NCI-H69 (cell line): ENCODE measurements at regions not wholly inside any gene's neighbourhood (a gene's known extent, or its start where the extent isn't known, plus 50 kb on each side); places are given as distances from the start of the nearest gene placed in this dataset.

Source experiments
- DNase-seq: peaks from one replicate; lab custom pipeline; 2025; lab: John Stamatoyannopoulos, UW

DNA sequence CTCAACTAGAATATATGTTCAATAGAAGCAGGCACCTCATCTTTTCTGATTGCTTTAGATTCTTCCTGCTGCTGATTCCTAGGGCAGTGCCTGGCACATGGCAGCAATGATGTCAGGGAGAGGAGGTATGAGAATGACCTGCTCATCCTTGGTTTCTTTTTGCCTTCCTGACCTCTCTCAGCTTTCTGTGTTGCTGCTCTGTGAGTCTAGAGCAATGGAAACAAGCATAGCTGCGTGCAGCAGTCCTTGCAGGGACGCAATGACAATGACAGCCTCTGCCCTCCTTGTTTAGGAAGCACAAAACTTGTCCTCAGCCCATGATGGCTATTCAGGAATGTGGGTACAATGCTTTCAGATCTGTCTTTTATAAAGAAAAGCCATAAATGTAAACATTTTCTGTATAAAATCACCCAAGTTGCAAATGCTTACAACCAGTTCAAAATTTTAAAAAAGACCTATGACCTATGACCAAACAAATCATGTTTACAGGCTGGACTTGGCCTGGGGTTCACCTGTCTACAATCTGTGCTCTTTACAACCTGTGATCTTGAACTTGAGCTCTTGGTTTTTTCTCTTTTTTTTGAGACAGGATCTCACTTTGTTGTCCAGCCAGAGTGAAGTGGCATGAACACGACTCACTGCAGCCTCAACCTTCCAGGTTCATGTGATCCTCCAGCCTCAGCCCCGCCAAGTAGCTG is 549.4 kb upstream of the ATP2B1 start:
- no peak for DNase-seq

DNA sequence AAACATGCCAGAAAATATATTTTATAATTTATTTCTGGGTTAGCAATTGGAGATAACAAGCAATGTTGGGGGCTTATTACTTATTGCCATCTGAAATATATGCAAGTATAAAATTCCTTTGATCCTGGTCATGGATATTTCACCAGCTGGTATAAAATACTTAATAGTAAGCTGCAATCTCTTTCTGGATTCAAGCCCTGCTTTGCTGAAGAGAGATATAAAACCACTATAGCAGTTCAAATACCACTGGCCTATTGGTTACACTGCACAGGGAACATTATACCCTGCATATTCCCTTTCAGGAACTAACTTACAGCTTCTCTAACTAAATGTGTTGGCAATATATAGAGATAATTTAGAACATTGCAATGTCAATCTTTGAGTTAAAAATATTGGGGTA is 546.2 kb upstream of the ATP2B1 start:
- DNase-seq = no peak

DNA sequence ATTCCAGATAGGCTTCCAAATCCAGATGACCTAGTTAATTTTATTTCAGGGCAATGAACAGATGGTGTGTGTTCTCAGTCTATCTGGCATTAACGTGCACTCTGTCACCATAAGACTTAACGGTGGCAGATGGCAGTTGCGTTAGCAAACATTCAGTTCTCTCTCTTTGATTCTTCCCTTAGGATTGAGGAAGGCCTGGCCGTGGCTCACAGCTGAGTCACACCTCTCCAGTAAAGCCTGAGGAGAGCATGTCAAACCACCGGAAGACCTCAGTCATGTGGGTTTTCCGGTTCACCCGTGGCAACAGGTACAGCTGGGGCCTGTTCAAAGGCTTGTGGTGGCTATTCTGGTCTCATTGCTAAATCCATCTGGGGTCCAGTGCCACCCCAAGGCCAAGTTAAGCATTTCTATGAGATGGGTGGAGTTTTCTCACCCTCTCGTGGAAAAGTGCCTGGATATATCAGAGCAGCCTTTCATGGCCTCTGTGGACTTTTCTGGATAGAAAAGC is 545.1 kb upstream of the ATP2B1 start:
- DNase-seq = peak; percentile 97

DNA sequence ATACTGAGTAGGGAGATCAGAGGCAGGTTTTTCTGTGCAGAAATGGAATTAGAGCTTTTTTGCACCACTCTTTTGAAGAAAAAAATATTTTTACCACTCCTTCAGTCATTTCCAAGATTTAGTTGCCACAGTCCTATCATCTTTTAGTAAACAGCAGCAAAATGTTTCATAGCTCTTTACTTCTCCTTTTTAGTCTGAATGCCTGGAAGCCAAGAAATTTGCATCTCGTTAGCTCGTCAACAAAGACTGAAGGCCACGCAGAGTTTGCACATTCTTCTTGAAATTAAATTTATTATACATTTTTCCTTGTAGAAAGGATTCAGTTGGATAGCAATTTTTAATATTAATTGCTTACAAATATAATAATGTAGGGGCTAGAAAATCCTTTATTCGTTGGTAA is 544.5 kb upstream of the ATP2B1 start:
- DNase-seq = peak; percentile 34

DNA sequence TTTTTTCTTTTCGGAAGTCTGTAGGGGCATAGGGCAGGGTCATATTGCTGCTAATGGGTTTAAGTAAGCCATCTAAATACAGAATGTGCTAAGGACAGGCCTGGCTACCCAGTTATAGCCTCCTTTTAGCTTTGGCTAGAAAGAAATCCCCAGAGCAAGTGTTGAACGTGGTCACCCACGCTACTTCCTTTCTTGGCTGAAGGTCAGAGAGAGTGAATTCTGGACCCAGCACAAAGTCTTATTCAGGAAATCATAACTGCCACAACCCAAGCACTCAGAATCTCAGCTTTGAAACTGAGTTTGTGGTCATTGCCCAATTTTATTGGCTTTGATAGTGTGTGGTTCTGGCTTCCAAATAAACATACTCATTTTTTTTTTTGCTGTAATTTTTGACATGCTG is 542.1 kb upstream of the ATP2B1 start:
- DNase-seq = no peak

DNA sequence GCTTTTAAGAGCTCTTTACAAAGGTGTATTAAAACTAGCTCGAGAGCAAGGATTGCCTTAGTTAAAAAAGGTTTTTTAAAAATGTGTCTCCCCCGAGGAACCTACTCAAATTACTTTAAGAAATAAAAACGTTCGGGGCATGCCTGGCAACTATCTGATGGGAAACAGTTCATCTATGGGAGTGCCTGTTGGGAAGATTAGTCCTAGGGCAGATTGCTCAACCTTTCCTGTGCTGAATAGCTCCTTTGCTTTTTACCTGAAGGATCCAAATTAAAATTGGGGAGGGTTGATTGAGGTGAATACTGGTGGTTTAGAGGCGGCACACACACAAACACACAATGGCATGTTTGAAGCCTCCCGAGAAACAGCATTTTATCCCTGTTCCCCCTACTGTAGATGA is 541.4 kb upstream of the ATP2B1 start:
- no peak for DNase-seq

DNA sequence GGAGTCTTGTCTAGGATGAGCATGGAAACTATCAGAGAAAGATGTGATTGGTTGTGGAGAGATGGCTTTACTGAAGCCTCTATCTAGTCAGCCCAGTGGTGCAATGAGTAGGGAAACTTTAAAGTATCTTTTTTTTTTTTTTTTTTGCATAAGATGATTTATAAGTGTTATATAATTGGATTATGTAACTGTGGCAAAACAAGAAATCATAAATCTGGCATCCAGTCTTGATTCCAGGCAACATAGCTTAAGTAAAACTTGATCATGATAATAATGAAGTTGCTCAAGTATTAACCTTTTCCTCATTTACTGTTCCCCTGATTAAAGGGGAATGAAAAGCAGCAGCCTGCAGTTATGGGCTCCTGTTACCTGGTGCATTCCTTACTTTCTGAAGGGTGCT is 538.0 kb upstream of the ATP2B1 start:
- DNase-seq = no peak

DNA sequence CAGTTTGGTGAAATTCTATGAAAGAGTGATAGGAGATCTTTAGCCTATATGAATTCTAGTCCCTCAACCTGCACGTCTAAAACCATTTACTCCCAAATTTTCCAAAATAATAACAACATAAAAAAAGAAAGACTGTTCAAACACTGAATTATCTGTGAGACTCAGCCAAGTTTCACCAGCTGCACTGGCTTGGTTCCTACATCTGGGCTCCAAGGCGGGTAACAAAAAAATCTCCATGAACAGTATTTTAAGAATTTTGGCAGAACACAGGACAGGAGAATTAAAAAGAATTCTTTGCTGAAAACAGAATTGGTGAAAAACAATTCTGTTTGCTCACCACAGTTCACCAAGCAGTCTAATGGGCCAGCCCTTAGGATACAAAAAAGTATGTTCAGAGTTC is 536.8 kb upstream of the ATP2B1 start:
- DNase-seq = no peak

DNA sequence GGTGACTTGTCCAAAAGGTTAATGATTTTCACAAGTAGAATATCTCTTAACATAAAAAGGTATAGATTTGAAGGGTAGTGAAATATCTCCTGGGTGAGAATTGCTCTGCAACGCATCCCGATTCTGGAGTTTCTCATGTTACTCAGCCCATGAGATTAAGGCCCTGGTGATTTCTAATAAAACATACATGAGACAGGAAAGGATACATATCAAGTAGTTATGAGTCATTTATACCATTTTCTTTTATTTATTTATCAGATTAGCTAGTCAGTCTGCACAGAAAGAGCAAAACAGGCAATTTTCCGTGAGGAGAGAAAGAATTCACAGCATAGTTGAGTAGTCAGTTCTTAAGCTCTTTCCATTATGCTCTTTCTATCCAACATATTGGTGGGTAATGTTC is 535.6 kb upstream of the ATP2B1 start:
- no peak for DNase-seq

DNA sequence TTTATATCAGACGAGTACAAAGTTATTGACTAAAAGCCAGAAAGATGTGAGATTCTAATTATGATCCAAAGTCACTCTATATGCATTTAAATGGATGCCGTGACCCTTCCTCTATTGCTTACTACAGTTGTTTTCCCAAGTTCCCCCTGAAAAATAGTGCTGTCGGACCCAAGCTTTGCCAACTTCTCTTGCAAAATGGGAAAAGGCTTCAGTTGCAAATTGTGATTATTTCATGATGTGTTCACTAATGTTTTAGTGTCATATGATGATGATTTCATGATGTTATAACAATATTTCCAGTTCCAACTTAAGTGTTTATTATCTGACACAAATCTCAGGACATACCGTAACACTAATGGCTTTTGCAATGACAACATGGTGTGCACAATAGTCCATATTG is 534.6 kb upstream of the ATP2B1 start:
- no peak for DNase-seq

DNA sequence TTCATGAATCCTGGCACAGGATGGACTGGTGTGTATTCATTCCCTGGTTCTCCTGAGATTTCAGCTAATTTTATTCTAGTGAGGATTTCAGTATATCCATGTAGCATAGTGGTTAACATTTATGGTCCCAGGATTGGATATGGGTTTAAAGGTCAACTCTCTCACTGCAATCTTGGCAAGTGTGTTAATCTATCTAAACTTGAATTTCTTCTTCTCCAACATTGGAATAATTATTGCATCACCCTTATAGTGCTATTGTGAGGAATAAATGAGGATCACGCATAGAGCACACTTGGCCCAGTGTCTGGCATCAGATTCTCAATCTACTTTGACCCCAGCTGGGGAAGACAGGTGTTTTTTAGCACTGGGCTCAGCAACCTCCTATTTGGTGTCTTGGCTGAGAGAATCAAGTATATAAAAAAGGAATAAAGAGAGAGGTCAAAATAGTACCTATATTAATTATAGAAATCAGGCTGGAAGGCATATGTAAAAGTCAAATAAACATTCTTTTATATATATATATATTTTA is 531.2 kb upstream of the ATP2B1 start:
- no peak for DNase-seq

DNA sequence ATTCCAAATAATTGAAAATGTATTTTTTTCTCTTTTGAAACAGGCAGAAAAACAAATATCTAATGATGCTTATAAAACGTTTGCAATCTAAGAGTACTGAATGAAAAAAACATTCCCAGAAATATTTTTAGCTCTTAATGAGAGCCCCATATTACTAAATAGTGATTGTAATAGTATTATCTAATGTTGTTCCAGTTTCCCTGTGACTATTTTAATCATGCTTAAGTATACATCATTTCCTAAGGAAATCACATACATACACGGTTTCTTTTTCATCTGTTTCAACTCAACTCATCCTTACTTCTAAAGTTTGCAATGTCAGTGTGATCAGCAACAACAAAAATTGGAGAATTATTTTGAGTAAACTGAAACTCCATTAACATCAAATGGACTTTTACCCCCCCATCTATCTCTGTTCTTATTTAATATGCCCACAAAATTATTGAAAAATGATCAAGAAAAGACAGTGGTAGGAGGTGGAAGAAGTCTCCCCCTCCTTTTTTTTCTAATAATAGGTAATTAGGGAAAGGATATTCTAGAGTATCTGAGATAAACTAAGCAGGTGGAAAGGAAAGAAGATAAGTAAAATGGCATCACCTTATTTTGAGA is 530.1 kb upstream of the ATP2B1 start:
- DNase-seq = no peak

DNA sequence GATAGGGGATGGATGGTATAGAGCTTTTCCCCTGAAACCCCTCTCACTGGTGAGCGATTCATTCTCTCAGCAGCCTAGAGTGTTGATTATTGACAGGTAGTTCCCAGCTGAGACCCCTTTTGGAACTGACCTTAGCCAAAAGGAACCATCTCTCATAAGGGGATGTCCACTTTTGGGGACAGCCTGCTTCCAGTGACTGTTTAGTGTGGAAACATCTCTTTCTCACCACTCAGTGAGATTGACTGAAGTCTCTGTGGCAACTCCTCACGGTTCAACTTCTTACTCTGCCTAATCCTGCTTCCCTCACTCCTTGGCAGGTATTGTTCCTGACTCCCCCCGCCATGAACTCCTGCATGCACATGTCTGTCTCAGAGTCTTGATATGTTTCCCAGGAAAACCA is 529.2 kb upstream of the ATP2B1 start:
- no peak for DNase-seq

DNA sequence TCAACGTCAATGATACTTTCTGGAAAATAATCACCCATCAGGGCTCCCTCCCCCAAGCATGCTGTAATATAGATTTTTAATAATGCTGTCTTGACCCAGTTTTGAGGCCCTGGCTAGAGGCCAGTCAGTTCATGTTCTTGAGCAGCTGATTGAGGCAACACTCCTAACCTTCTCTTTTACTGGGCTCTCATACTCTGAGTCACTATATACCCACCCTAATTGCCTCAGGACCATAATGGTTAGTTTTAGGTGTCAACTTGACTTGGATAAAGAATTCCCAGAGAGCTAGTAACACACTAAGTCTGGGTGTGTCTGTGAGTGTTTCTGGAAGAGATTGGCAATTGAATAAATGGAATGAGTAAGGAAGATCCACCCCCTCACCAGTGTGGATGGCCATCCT is 527.0 kb upstream of the ATP2B1 start:
- peak; percentile 13 for DNase-seq

DNA sequence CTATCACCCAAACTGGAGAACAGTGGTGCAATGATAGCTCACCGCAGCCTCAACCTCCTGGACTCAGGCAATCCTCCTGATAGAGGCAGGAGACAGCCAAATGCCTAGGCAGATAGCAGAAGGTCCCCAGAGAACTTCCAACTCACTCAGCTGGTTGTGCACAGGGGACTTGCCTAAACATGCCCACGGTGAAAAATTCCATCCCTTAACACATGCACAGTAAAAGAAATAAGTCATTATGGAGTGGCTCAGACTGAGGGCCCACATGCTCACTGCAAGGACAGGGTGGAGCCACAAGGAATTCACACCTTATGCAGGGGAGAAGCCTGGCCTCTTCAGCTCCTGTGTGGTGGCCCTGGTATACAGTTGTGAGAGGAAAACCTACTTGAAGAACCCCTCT is 525.8 kb upstream of the ATP2B1 start:
- DNase-seq = peak; percentile 57

DNA sequence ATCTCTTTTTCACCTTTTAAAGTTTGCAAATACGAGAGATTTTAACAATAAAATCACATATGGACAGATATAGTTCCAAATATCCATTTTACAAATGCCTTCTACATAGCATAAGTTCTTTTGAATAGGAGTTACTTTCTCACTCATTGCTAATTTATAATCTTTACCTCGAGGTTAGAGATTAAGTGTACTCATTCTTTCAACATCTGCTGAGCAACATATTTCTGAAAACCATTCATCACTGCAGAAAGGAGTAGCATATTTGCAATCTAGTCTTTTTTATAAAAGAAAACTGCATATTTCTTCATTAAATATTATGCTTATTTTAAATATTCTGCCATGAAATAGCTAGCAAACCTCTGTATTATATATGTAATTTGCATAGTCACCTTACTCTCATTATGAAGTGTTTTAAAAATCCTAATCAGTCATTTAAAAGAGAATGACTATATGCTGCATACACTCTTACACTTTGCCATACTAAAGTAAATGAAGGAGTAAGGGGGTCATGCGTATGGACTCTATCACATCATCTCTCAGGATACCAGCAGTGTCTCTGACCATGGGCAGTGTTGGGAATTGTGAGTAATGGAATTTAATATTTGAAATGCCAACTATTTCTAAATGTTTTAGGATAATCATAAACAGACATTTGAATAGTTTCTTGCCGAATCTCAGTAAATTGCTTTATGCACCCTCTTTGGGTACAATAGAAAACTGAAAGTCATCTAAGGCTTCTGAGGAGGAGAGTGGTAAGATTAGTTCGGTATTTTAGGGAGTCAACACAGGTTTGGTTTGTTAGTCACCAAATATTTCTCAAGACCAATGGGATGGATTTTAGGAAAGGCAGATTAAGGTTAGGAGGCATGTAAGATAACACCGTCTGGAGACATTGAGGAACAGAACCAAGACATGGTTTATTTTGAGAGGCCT is 524.8 kb upstream of the ATP2B1 start:
- DNase-seq = no peak

DNA sequence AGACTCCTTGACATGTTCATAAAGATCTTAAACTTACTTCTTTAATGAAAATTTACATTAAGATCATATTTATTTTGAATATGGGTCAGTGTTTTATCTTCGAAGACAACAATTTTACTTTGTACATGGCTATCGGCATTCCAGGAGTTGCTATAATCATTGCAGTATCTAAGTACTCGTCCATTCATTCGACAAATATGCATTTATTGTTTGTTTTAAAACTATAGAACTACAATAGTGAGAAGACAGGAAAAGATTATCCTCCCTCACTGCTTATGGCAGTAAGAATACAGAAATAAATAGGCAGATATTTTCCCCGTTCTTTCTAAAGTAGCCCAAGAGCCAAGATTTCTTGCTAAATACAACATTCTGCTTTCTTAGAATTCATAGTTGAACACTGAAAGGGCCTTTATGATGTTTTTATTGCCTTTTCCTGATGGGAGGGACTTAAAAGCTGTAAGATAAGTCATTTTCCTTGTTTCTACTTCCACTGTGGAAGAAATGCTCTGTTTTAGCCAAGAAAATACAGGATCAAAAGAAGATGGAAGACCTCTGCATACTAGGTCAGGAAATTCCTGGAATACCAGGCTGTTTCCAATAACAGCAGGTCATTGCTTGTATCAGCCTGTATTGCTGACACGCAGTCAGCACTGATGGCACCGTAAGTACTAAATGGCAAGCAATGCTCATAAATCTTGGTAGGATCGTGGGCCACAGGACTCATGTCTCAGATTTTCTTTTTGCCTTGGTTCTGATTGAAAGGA is 521.0 kb upstream of the ATP2B1 start:
- DNase-seq = no peak

DNA sequence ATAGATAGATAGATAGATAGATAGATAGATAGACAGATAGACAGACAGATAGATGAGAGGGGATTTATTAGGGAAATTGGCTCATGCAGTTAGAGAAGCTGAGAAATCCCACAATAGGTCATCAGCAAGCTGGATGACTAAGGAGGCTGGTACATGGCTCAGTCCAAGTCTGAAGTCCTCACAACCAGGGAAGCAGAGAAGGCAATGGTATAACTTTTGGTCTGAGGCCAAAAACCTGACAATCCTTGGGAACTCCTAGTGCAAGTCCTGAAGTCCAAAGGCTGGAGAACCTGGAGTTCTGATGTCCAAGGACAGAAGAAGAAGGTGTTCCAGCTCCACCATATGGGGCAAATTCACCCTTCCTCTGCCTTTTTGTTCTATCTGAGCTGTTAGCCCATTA is 517.6 kb upstream of the ATP2B1 start:
- no peak for DNase-seq

DNA sequence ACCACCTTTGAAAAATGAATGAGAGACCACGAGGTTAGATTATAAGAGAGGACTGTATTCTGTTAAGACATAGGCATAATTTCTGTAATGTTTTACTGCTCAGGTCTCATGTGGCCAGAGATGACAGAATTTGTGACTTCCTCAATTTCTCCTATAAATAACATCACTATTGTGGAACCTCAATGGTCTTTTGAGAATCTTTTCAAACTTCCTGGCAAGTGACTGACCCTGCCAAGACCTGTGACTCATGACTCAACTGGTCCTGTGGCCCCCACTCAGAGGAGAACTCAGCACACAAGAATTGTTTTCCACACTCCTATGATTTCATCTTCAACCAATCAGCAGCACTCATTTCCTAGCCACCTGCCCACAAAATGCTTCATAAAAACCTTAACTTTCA is 508.2 kb upstream of the ATP2B1 start:
- no peak for DNase-seq

DNA sequence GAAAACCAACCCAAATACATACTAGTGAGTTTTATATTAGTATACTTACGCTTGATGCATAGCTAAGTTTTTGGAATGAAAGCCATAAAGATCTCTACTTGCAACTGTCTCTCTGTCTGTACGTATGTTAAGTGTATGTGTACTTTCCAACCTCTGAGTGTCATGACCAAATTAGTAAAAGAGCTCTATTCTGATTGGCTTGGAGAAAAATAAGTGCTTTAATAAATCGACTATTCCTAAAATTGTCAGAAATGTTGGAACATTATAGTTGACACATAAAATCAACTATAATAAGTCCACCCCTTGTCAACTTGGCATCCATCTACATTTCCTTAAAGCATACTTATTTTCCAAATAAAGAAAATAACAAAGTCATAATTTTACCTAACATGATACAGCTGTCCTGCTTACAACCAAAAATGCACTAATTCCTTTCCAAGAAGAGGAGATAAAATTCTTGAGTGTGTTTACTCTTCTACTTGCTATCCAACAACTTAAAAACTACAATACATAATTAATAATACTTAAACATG is 507.4 kb upstream of the ATP2B1 start:
- DNase-seq = no peak

DNA sequence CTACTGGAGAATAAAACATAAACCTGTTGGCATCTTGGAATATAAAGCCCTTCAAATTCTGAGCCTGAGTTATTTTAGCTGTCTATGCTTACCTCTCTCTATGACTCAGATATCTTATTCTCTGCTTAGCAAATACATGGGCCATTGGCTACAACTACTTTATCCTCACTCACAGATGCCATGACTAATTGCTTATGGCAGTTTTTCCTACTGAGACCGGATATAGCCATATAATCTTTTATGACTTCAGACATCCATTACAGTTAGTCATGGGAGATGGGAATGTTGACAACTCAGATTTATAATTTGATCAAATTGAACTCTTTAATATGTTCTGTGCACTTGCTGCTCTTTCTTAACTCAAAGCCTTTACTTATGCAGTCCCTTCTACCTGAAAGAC is 502.4 kb upstream of the ATP2B1 start:
- peak; percentile 63 for DNase-seq

DNA sequence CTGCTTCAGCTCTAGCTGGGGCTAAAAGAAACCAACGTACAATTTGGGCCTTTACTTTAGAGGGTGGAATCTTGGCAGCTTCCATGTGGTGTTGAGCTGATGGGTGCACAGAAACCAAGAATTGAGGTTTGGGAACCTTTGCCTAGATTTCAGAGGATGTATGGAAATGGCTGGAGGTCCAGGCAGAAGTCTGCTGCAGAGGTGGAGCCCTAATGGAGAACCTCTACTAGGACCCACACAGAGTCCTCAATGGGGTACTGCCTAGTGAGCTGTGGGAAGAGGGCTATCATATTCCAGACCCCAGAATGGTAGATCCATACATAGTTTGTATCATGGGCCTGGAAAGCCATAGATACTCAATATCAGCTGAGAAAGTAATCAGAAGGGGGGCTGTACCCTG is 500.4 kb upstream of the ATP2B1 start:
- no peak for DNase-seq
